IMR-90 (cell line): ENCODE measurements at regions not wholly inside any gene's neighbourhood (a gene's known extent, or its start where the extent isn't known, plus 50 kb on each side); places are given as distances from the start of the nearest gene placed in this dataset.

Experiments
- ATAC-seq: fragments of 200-7000 bp; cut with Tn5 transposase; 2 replicates; pipeline ENCODE4 v1.9.1; 2020; ENCODE audit warnings: low read depth, mild to moderate bottlenecking, moderate library complexity
- BruUV-seq: library from RNA; stranded (reverse); fragments of 400-500 nt; replicated peaks from 2 replicates; lab custom pipeline; 2021; lab: Mats Ljungman, UMichigan
- CTCF ChIA-PET: fragments of 300-600 bp; formaldehyde crosslinking; extraction: SDS; loops from one replicate; lab custom pipeline; 2021; ENCODE audit warnings: antibody characterized with exemption; lab: Yijun Ruan, JAX
- POLR2A ChIA-PET: fragments of 300-600 bp; sonication (Branson Sonifier 250); formaldehyde crosslinking; loops from one replicate; lab custom pipeline; 2022; ENCODE audit warnings: antibody characterized with exemption; ENCODE audit not compliant: unreplicated experiment; lab: Charles Lee
- DNase-seq: peaks from one replicate; pipeline ENCODE4 v3.0.0; 2013
- H2AFZ ChIP-seq: replicated peaks from 2 replicates; pipeline ENCODE3; 2013; ENCODE audit warnings: low read length, mild to moderate bottlenecking; ENCODE audit not compliant: poor library complexity
- H2AK5ac ChIP-seq: 2 replicates; pipeline ENCODE4 v1.6.1; 2013; ENCODE audit warnings: low read depth, low read length, inconsistent platforms
- H2AK9ac ChIP-seq: replicated peaks from 2 replicates; pipeline ENCODE3; 2013; ENCODE audit warnings: mild to moderate bottlenecking, low read depth, low read length, moderate library complexity; ENCODE audit not compliant: poor library complexity
- H2BK120ac ChIP-seq: 2 replicates; pipeline ENCODE4 v1.6.1; 2013; ENCODE audit warnings: low read depth, low read length, inconsistent platforms
- H2BK15ac ChIP-seq: 3 replicates; pipeline ENCODE4 v1.6.1; 2013; ENCODE audit warnings: low read depth, low read length, inconsistent platforms
- H2BK20ac ChIP-seq: 2 replicates; pipeline ENCODE4 v1.6.1; 2013; ENCODE audit warnings: low read depth, mild to moderate bottlenecking, inconsistent platforms, low read length, moderate library complexity
- H2BK5ac ChIP-seq: 2 replicates; pipeline ENCODE4 v1.6.1; 2013; ENCODE audit warnings: mild to moderate bottlenecking, low read depth, low read length, inconsistent platforms; ENCODE audit not compliant: poor library complexity, severe bottlenecking
- H3K14ac ChIP-seq: replicated peaks from 2 replicates; pipeline ENCODE4 v1.6.1; 2013; ENCODE audit warnings: low read depth, low read length, inconsistent platforms
- H3K18ac ChIP-seq: 2 replicates; pipeline ENCODE4 v1.6.1; 2013; ENCODE audit warnings: low read depth, low read length, control low read depth
- H3K23ac ChIP-seq: 2 replicates; pipeline ENCODE4 v1.6.1; 2013; ENCODE audit warnings: low read depth, low read length, inconsistent platforms
- H3K27ac ChIP-seq: 2 replicates; pipeline ENCODE4 v1.5.1; 2013; ENCODE audit warnings: mild to moderate bottlenecking, control low read depth, low read length; ENCODE audit not compliant: insufficient read depth
- H3K27me3 ChIP-seq: 2 replicates; pipeline ENCODE4 v1.6.1; 2013; ENCODE audit warnings: low read length; ENCODE audit not compliant: control insufficient read depth, insufficient read depth
- H3K36me3 ChIP-seq: 2 replicates; pipeline ENCODE4 v1.6.1; 2013; ENCODE audit warnings: low read length, mixed read lengths; ENCODE audit not compliant: control insufficient read depth, insufficient read depth
- H3K4ac ChIP-seq: 2 replicates; pipeline ENCODE4 v1.6.1; 2013; ENCODE audit warnings: low read depth, low read length, inconsistent platforms
- H3K4me1 ChIP-seq: 2 replicates; pipeline ENCODE4 v1.6.1; 2013; ENCODE audit warnings: low read length, mixed read lengths; ENCODE audit not compliant: control insufficient read depth, insufficient read depth
- H3K4me2 ChIP-seq: 2 replicates; pipeline ENCODE4 v1.6.1; 2013; ENCODE audit warnings: low read depth, mild to moderate bottlenecking, control low read depth, low read length, moderate library complexity
- H3K4me3 ChIP-seq: 2 replicates; pipeline ENCODE4 v1.5.1; 2013; ENCODE audit warnings: low read depth, mild to moderate bottlenecking, control low read depth, low read length, moderate library complexity; ENCODE audit not compliant: insufficient read depth
- H3K56ac ChIP-seq: 2 replicates; pipeline ENCODE4 v1.6.1; 2013; ENCODE audit warnings: low read length, inconsistent platforms; ENCODE audit not compliant: insufficient read depth; ENCODE audit errors: extremely low read depth
- H3K79me1 ChIP-seq, 2 experiments: 2 replicates each; pipeline ENCODE4 v1.6.1; 2013; ENCODE audit warnings: low read length in 2 of 2, inconsistent platforms in 1 of 2, low read depth in 1 of 2
- H3K9ac ChIP-seq: 2 replicates; pipeline ENCODE4 v1.6.1; 2013; ENCODE audit warnings: low read depth, low read length, control low read depth
- H3K9me1 ChIP-seq: 2 replicates; pipeline ENCODE4 v1.6.1; 2013; ENCODE audit warnings: low read length, inconsistent platforms; ENCODE audit not compliant: insufficient read depth
- H3K9me3 ChIP-seq: 2 replicates; pipeline ENCODE4 v1.6.1; 2013; ENCODE audit warnings: low read length; ENCODE audit not compliant: control insufficient read depth, insufficient read depth
- H4K20me1 ChIP-seq: 2 replicates; pipeline ENCODE4 v1.6.1; 2013; ENCODE audit warnings: low read length, inconsistent platforms; ENCODE audit not compliant: insufficient read depth
- H4K5ac ChIP-seq: 2 replicates; pipeline ENCODE4 v1.6.1; 2013; ENCODE audit warnings: mild to moderate bottlenecking, low read depth, low read length, control low read depth
- H4K8ac ChIP-seq, 2 experiments: 2 replicates each; pipeline ENCODE4 v1.6.1; 2013; ENCODE audit warnings: low read depth in 2 of 2, low read length in 2 of 2, control low read depth in 1 of 2, inconsistent platforms in 1 of 2
- H4K91ac ChIP-seq: 2 replicates; pipeline ENCODE4 v1.6.1; 2013; ENCODE audit warnings: low read depth, low read length, inconsistent platforms; ENCODE audit not compliant: insufficient read depth
- CHD1 ChIP-seq: IDR thresholded peaks from 2 replicates; pipeline ENCODE4 v1.6.1; 2012; ENCODE audit warnings: low read depth, low read length, improper control_type of control experiment
- MAZ ChIP-seq: IDR thresholded peaks from 2 replicates; pipeline ENCODE4 v1.6.1; 2012; ENCODE audit warnings: low read depth, mild to moderate bottlenecking, low read length, improper control_type of control experiment, moderate library complexity, borderline replicate concordance
- POLR2A ChIP-seq: IDR thresholded peaks from 2 replicates; pipeline ENCODE4 v1.6.1; 2012; ENCODE audit warnings: mild to moderate bottlenecking, low read depth, low read length
- RFX5 ChIP-seq: IDR thresholded peaks from 2 replicates; pipeline ENCODE4 v1.8.0; 2012; ENCODE audit warnings: low read depth, mild to moderate bottlenecking, low read length, moderate library complexity
- WGBS, 2 experiments: methylation state at CpG; one replicate each; pipeline versions ENCODE4 v1.1.5 to v1.1.7; 2013; ENCODE audit warnings: missing lambda C conversion rate in 2 of 2; ENCODE audit not compliant: insufficient read length in 1 of 2; ENCODE audit errors: extremely low coverage in 2 of 2; 5-methylcytosine and 5-hydroxymethylcytosine counted together
- dilution Hi-C: fragments of 300-500 bp; cut with HindIII; formaldehyde crosslinking; loops from one replicate; pipeline ENCODE4 v1.14.3; 2018; ENCODE audit warnings: low sequenced_read_pairs; ENCODE audit not compliant: unreplicated experiment
- in situ Hi-C: fragments of 300-500 bp; cut with MboI; formaldehyde crosslinking; loops from 3 replicates; pipeline ENCODE4 v1.14.3; 2019; ENCODE audit warnings: low sequenced_read_pairs, inconsistent platforms, mixed read lengths
- intact Hi-C: fragments of 100-400 bp; cut with micrococcal nuclease; formaldehyde crosslinking; loops from 2 replicates; pipeline ENCODE4 v1.10.0; 2022
- TF ChIP-seq, protein P1 (sequence below): fragments of 150-350 bp; IDR thresholded peaks from 2 replicates; pipeline ENCODE4 v1.6.1; 2016; ENCODE audit warnings: low read depth, mild to moderate bottlenecking, low read length, moderate library complexity, borderline replicate concordance

DNA sequence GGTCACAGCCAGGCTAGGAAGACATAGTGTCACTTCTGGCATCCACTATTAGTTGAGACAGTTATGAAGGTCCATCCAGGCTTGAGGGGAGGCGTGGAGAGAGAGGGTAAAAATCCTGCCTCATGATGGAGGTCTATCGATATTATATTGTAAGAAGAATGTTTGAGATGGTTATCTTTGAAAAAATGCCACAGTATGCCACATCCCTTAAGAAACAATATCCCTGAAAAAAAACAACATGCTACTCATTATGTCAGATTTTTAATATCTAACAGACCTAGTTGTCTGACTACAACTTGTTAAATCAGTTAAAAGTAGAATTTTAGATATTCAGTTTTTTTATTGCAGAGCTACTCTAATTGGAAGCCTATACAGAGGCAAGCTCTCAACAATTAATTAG is 121.7 kb upstream of the SLC5A12 start:
- no peaks in the 10 kb centered on the region for H3K9me3 ChIP-seq
- H3K79me1 ChIP-seq, result no peaks in the 10 kb centered on the region
- DNase-seq (no peak), ATAC-seq (no peak)
- no peak overlapping the region for H4K91ac ChIP-seq
- no peak overlapping the region; the same call in 1 of the 2 replicates for H3K18ac ChIP-seq
- H4K8ac ChIP-seq, result no peak overlapping the region
- BruUV-seq, result no TSS peak
- no CpG with 5 or more reads among the region's 2 CpGs for WGBS, 2 experiments
- no peak overlapping the region for H2AK9ac ChIP-seq
- peaks cover 7% of the 10 kb centered on the region for H3K4me1 ChIP-seq
- no peak for TF ChIP-seq CHD1
- no peak for TF ChIP-seq POLR2A
- TF ChIP-seq MAZ, result no peak
- TF ChIP-seq RFX5, result no peak
- TF ChIP-seq, protein P1, sequence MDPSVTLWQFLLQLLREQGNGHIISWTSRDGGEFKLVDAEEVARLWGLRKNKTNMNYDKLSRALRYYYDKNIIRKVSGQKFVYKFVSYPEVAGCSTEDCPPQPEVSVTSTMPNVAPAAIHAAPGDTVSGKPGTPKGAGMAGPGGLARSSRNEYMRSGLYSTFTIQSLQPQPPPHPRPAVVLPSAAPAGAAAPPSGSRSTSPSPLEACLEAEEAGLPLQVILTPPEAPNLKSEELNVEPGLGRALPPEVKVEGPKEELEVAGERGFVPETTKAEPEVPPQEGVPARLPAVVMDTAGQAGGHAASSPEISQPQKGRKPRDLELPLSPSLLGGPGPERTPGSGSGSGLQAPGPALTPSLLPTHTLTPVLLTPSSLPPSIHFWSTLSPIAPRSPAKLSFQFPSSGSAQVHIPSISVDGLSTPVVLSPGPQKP, result no peak
- no peak overlapping the region for H3K23ac ChIP-seq
- dilution Hi-C loops (no loop called here), intact Hi-C loops (no loop called here), in situ Hi-C loops (no loop called here)
- no peaks in the 10 kb centered on the region for H4K20me1 ChIP-seq
- H3K4me2 ChIP-seq, result no peak overlapping the region
- peak overlapping the region; percentile 1; the same call in 1 of the 2 replicates for H2BK20ac ChIP-seq
- H3K56ac ChIP-seq, result no peak overlapping the region
- no peaks in the 10 kb centered on the region for H3K36me3 ChIP-seq
- H3K27ac ChIP-seq, result no peak overlapping the region
- H2BK120ac ChIP-seq, result no peak overlapping the region
- H3K14ac ChIP-seq, result no peak overlapping the region
- H4K5ac ChIP-seq, result no peak overlapping the region
- H3K4ac ChIP-seq, result 0 out of 2 replicates have a peak overlapping the region, but pooled peaks have one; percentile 56
- H3K9ac ChIP-seq, result no peak overlapping the region
- CTCF ChIA-PET, result interaction anchor here (0.6 to 1.2 kb wide), 2 partner anchors 10 to 860 kb away, joined by 3 read pairs; no protein-coding TSS in a partner anchor
- no peak overlapping the region for H3K4me3 ChIP-seq
- H2BK5ac ChIP-seq, result no peak overlapping the region
- POLR2A ChIA-PET, result no interaction called here
- no peak overlapping the region for H2BK15ac ChIP-seq
- H3K27me3 ChIP-seq, result no peaks in the 10 kb centered on the region
- H2AFZ ChIP-seq, result no peak overlapping the region
- no peaks in the 10 kb centered on the region for H3K9me1 ChIP-seq
- no peak overlapping the region for H2AK5ac ChIP-seq
